ENCODE measurements at regions not wholly inside any gene's neighbourhood (a gene's known extent, or its start where the extent isn't known, plus 50 kb on each side); places are given as distances from the start of the nearest gene placed in this dataset.

DNA sequence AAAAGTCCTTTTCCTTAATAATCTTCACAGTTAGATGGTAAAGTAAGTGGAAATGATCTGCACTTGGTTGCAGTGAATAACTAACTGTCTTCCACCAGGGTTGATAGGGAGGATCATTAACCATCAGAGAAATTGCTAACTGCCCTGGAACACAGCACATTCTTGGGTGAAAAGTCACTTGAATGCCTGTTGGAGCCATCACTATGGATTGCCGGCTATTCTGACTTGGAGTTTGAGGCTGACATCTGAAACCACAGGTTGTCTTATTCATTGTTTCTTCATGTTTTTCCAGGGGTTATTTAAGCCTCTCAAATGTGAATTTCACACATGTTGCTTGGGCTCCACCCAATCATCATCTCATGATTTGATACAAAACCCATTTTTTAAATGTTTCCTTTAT lies 901.4 kb downstream of the MCTP2 start:
- Histone ChIP-seq H3K9me3 (ENCODE audit: control insufficient read depth, insufficient read depth, low read depth, low read length) (no peaks in the 10 kb centered on the region), H3K79me2 (ENCODE audit: control insufficient read depth, insufficient read depth, low read length) (no peaks in the 10 kb centered on the region), H3K27ac (ENCODE audit: insufficient read depth, low read length) (no peak overlapping the region), H3K9ac (ENCODE audit: insufficient read depth, low read length) (no peak overlapping the region), H3K4me3 (replicated peaks in 1 of 4; ENCODE audit: control extremely low read depth in 1 of 4, insufficient read depth in 1 of 4, low read depth in 3 of 4, low read length in 4 of 4) (no peak overlapping the region), H2AFZ (ENCODE audit: low read length) (no peak overlapping the region), H3K4me1 (ENCODE audit: control insufficient read depth, extremely low read depth, insufficient read depth, low read length) (no peaks in the 10 kb centered on the region), H3K4me2 (ENCODE audit: extremely low read depth, insufficient read depth, low read length) (no peak overlapping the region), H3K27me3 (ENCODE audit: control insufficient read depth, insufficient read depth, low read length) (no peaks in the 10 kb centered on the region), H4K20me1 (ENCODE audit: control insufficient read depth, extremely low read depth, insufficient read depth, low read length) (no peaks in the 10 kb centered on the region), H3K36me3 (ENCODE audit: control insufficient read depth, insufficient read depth, low read length) (no peaks in the 10 kb centered on the region)
- TF ChIP-seq, protein P1, sequence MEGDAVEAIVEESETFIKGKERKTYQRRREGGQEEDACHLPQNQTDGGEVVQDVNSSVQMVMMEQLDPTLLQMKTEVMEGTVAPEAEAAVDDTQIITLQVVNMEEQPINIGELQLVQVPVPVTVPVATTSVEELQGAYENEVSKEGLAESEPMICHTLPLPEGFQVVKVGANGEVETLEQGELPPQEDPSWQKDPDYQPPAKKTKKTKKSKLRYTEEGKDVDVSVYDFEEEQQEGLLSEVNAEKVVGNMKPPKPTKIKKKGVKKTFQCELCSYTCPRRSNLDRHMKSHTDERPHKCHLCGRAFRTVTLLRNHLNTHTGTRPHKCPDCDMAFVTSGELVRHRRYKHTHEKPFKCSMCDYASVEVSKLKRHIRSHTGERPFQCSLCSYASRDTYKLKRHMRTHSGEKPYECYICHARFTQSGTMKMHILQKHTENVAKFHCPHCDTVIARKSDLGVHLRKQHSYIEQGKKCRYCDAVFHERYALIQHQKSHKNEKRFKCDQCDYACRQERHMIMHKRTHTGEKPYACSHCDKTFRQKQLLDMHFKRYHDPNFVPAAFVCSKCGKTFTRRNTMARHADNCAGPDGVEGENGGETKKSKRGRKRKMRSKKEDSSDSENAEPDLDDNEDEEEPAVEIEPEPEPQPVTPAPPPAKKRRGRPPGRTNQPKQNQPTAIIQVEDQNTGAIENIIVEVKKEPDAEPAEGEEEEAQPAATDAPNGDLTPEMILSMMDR (conservative IDR thresholded peaks at IDR 0.05 in 1 of 2, IDR thresholded peaks at IDR 0.05 in 1 of 2; ENCODE audit: low read depth in 1 of 2, low read length in 2 of 2), result no peak
- TF ChIP-seq EZH2 (IDR thresholded peaks at IDR 0.05; ENCODE audit: low read length, missing control alignments), result no peak
- peak; percentile 56 to 95 for DNase-seq (ENCODE audit: low read depth in 2 of 2)

DNA sequence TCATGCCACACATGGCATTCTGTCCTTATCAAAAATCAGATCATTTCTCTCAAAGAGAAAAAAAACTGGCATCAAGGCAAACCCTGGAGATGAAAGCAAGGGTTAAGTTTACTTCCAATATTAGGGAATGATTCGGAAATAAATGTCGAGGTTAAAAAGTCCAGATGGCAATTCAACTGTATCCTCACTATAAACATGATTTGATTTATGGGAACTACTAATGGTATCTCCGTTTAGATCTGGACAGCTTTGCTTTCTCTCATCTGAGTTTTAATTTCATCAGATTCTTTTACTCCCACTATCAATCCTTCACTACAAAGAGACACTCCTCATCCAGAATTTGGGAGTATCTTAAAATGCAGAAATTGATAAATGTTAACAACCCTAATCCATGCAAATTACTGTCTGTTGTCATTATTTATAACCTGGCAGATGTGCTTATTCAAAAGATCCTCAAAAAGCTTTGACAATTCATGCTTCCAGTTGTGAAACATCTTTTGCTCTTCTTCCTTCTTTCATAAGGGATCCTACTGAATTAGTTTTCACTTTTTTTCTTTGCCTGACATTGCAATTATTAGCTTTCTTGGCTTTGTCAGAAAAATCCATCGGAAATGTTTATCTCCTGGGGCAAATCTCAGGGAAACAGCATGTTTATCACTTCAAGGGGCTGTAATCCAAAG lies 903.2 kb downstream of the MCTP2 start:
- Histone ChIP-seq H4K20me1 (ENCODE audit: control insufficient read depth, extremely low read depth, insufficient read depth, low read length) (no peaks in the 10 kb centered on the region), H3K79me2 (ENCODE audit: control insufficient read depth, insufficient read depth, low read length) (no peaks in the 10 kb centered on the region), H3K9me3 (ENCODE audit: control insufficient read depth, insufficient read depth, low read depth, low read length) (no peaks in the 10 kb centered on the region), H3K9ac (ENCODE audit: insufficient read depth, low read length) (no peak overlapping the region), H3K27me3 (ENCODE audit: control insufficient read depth, insufficient read depth, low read length) (no peaks in the 10 kb centered on the region), H3K4me2 (ENCODE audit: extremely low read depth, insufficient read depth, low read length) (no peak overlapping the region), H3K27ac (ENCODE audit: insufficient read depth, low read length) (no peak overlapping the region), H3K4me3 (replicated peaks in 1 of 4; ENCODE audit: control extremely low read depth in 1 of 4, insufficient read depth in 1 of 4, low read depth in 3 of 4, low read length in 4 of 4) (no peak overlapping the region), H3K4me1 (ENCODE audit: control insufficient read depth, extremely low read depth, insufficient read depth, low read length) (no peaks in the 10 kb centered on the region), H3K36me3 (ENCODE audit: control insufficient read depth, insufficient read depth, low read length) (no peaks in the 10 kb centered on the region), H2AFZ (ENCODE audit: low read length) (no peak overlapping the region)
- no peak for TF ChIP-seq EZH2 (IDR thresholded peaks at IDR 0.05; ENCODE audit: low read length, missing control alignments)
- TF ChIP-seq, protein P1 (conservative IDR thresholded peaks at IDR 0.05 in 1 of 2, IDR thresholded peaks at IDR 0.05 in 1 of 2; ENCODE audit: low read depth in 1 of 2, low read length in 2 of 2), result no peak
- peak; percentile 36 to 55 for DNase-seq (ENCODE audit: low read depth in 2 of 2)

DNA sequence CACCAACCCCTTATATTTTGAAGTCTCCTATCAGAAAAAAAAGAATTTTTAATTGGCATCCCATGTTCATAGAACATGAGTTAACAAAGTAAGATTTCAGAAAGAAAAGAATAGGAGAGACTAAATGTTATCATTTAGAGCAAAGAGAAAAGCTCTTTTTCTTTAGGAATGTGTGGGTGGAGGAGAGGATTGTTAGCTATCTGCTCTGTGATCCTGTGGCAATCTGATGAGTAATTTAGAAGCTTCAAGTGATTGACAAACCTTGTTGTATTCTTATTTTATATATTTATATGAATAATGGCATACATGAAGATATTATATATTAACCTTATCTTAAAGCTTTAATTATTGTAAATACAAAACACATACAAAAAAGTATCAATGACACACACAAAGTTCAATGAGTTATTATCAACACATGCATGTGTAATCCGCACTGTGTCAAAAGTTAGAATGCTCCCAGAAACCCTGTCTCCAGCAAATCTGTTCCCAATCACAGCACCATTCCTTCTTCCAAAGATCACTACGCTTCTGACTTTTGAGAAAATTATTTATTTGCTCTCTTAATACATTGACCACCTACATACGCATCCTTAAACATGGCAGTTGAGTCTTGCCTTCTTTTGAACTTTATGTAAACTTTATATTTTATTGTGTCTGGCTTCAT lies 907.4 kb downstream of the MCTP2 start:
- H3K9ac ChIP-seq (ENCODE audit: insufficient read depth, low read length), result no peak overlapping the region
- H3K9me3 ChIP-seq (ENCODE audit: control insufficient read depth, insufficient read depth, low read depth, low read length), result no peaks in the 10 kb centered on the region
- H3K4me2 ChIP-seq (ENCODE audit: extremely low read depth, insufficient read depth, low read length), result no peak overlapping the region
- no peaks in the 10 kb centered on the region for H4K20me1 ChIP-seq (ENCODE audit: control insufficient read depth, extremely low read depth, insufficient read depth, low read length)
- no peak for DNase-seq (ENCODE audit: low read depth in 2 of 2)
- no peak overlapping the region for H3K4me3 ChIP-seq (replicated peaks in 1 of 4; ENCODE audit: control extremely low read depth in 1 of 4, insufficient read depth in 1 of 4, low read depth in 3 of 4, low read length in 4 of 4)
- H3K27me3 ChIP-seq (ENCODE audit: control insufficient read depth, insufficient read depth, low read length), result no peaks in the 10 kb centered on the region
- H3K36me3 ChIP-seq (ENCODE audit: control insufficient read depth, insufficient read depth, low read length), result no peaks in the 10 kb centered on the region
- no peaks in the 10 kb centered on the region for H3K79me2 ChIP-seq (ENCODE audit: control insufficient read depth, insufficient read depth, low read length)
- H3K27ac ChIP-seq (ENCODE audit: insufficient read depth, low read length), result no peak overlapping the region
- H3K4me1 ChIP-seq (ENCODE audit: control insufficient read depth, extremely low read depth, insufficient read depth, low read length), result no peaks in the 10 kb centered on the region
- TF ChIP-seq EZH2 (IDR thresholded peaks at IDR 0.05; ENCODE audit: low read length, missing control alignments), result no peak
- TF ChIP-seq, protein P1 (conservative IDR thresholded peaks at IDR 0.05 in 1 of 2, IDR thresholded peaks at IDR 0.05 in 1 of 2; ENCODE audit: low read depth in 1 of 2, low read length in 2 of 2), result no peak
- no peak overlapping the region for H2AFZ ChIP-seq (ENCODE audit: low read length)

Data from fibroblast of lung (primary cell).